ENCODE measurements at regions not wholly inside any gene's neighbourhood (a gene's known extent, or its start where the extent isn't known, plus 50 kb on each side); places are given as distances from the start of the nearest gene placed in this dataset.

DNA sequence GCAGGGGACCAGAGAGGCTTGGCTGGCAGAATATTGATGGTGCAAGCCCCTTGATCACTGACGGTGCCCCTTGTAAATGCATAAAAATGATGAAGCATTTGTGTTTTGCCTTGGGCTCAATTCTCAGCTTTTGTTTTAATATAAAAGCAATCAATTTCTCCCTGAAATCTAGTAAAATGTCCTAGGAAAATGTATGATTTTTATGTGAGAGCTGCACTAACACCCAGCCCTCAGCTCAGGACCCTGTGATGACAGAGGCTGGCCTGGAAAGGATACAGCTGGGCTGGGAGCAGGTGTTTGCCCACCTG lies 84.7 kb upstream of the PHACTR3 start:
- Histone ChIP-seq H3K27me3 (replicated peaks in 1 of 4; ENCODE audit: control insufficient read depth in 3 of 4, extremely low read depth in 1 of 4, insufficient read depth in 3 of 4, low read length in 3 of 4) (peaks cover 0 to 4% (median 0%) of the 10 kb centered on the region in 4 experiments; a peak in 2 of 7 replicates), H4K8ac (ENCODE audit: extremely low read depth, insufficient read depth, low read length) (no peak overlapping the region), H3K4me1 (replicated peaks in 1 of 4; ENCODE audit: control insufficient read depth in 3 of 4, insufficient read depth in 4 of 4, low read length in 3 of 4) (no peaks in the 10 kb centered on the region; a peak in 1 of 7 replicates), H2BK20ac (ENCODE audit: low read length) (no peak overlapping the region), H2BK5ac (ENCODE audit: low read depth, low read length) (no peak overlapping the region), H3K4me3 (ENCODE audit: extremely low read depth in 1 of 4, insufficient read depth in 2 of 4, low read depth in 3 of 4, low read length in 4 of 4) (no peak overlapping the region), H3K4me2 (ENCODE audit: insufficient read depth in 1 of 2, low read depth in 2 of 2, low read length in 2 of 2) (no peak overlapping the region), H4K20me1 (replicated peaks in 1 of 2; ENCODE audit: control insufficient read depth in 1 of 2, insufficient read depth in 2 of 2, low read length in 2 of 2) (peaks cover 0 to 2% of the 10 kb centered on the region in 2 experiments), H3K23ac (ENCODE audit: insufficient read length) (no peak overlapping the region), H3K27ac (ENCODE audit: low read depth, low read length) (no peak overlapping the region), H3K23me2 (ENCODE audit: low read depth, low read length) (no peaks in the 10 kb centered on the region), H4K5ac (ENCODE audit: insufficient read length, low read depth, low read length) (no peak overlapping the region), H2AFZ (ENCODE audit: low read length) (no peak overlapping the region), H3K18ac (ENCODE audit: extremely low read depth, low read length) (no peak overlapping the region), H2BK12ac (ENCODE audit: low read depth, low read length) (no peak overlapping the region), H3K79me1 (ENCODE audit: low read depth, low read length) (no peaks in the 10 kb centered on the region), H2BK120ac (replicated peaks; ENCODE audit: low read depth, low read length) (no peak overlapping the region), H3K14ac (ENCODE audit: insufficient read length) (no peak overlapping the region), H2AK5ac (ENCODE audit: low read depth, low read length) (no peak overlapping the region), H3K4ac (replicated peaks; ENCODE audit: insufficient read length, low read depth, low read length) (no peak overlapping the region), H4K91ac (replicated peaks; ENCODE audit: insufficient read length, low read length) (no peak overlapping the region), H2BK15ac (ENCODE audit: low read length) (no peak overlapping the region), H3K56ac (replicated peaks; ENCODE audit: insufficient read length, low read depth, low read length) (no peak overlapping the region), H3K79me2 (ENCODE audit: control insufficient read depth in 1 of 2, insufficient read depth in 2 of 2, low read length in 2 of 2) (no peaks in the 10 kb centered on the region), H3K9me3 (ENCODE audit: insufficient read depth in 2 of 2, low read depth in 1 of 2, low read length in 1 of 2) (peaks cover 0 to 3% of the 10 kb centered on the region in 2 experiments; a peak in 1 of 4 replicates), H3K9ac (replicated peaks in 1 of 4; ENCODE audit: extremely low read depth in 1 of 4, low read depth in 3 of 4, low read length in 3 of 4) (no peak overlapping the region), H3K36me3 (ENCODE audit: control insufficient read depth in 2 of 4, insufficient read depth in 4 of 4, low read length in 3 of 4) (no peaks in the 10 kb centered on the region)
- no peak for DNase-seq (ENCODE audit: low read depth in 1 of 2, low spot score in 2 of 2)
- 0% methylated on average over 1 of the region's 1 CpG; no CpG with 5 or more reads in 1 of the 2 experiments for WGBS, 2 experiments (ENCODE audit: extremely low coverage in 1 of 2, insufficient coverage in 1 of 2, insufficient read length in 1 of 2, insufficient replicate concordance in 2 of 2, low coverage in 1 of 2, low lambda C conversion rate in 2 of 2, missing lambda C conversion rate in 1 of 2)
- no peak for FAIRE-seq
- ChIA-PET POLR2A (ENCODE audit: partially characterized antibody) (no interaction called here), CTCF (ENCODE audit: partially characterized antibody) (interaction anchor here (0.6 to 7.3 kb wide), 8 partner anchors 8 to 1274 kb away, joined by 3 to 86 read pairs (median 4); no protein-coding TSS in a partner anchor)
- TF ChIP-seq RXRA (IDR thresholded peaks at IDR 0.05; ENCODE audit: insufficient read depth, low read depth, low read length), result no peak
- TF ChIP-seq SAP30 (IDR thresholded peaks at IDR 0.05; ENCODE audit: insufficient read depth, insufficient replicate concordance, low read length), result no peak
- TF ChIP-seq JUND (IDR thresholded peaks at IDR 0.05; ENCODE audit: low read length), result no peak
- TF ChIP-seq CHD2 (IDR thresholded peaks at IDR 0.05; ENCODE audit: low read length), result no peak
- TF ChIP-seq NRF1 (IDR thresholded peaks at IDR 0.05; ENCODE audit: low read depth, low read length), result no peak
- TF ChIP-seq SIRT6 (IDR thresholded peaks at IDR 0.05; ENCODE audit: low read length), result no peak
- no peak for TF ChIP-seq GTF2F1 (IDR thresholded peaks at IDR 0.05; ENCODE audit: borderline replicate concordance, low read depth, low read length)
